ENCODE measurements at regions not wholly inside any gene's neighbourhood (a gene's known extent, or its start where the extent isn't known, plus 50 kb on each side); places are given as distances from the start of the nearest gene placed in this dataset.

- TF ChIP-seq CTCF (IDR thresholded peaks at IDR 0.05; ENCODE audit: extremely low read depth, missing control alignments): no peak
- no peak for DNase-seq (ENCODE audit: low spot score)
Observed at GRCh38 chr14:46788994-46789393, 137.4 kb upstream of the RPL10L start.

- no peak for DNase-seq (ENCODE audit: low spot score)
- no peak for TF ChIP-seq CTCF (IDR thresholded peaks at IDR 0.05; ENCODE audit: extremely low read depth, missing control alignments)
Observed at GRCh38 chr14:46782281-46782680, 130.7 kb upstream of the RPL10L start.

- TF ChIP-seq CTCF (IDR thresholded peaks at IDR 0.05; ENCODE audit: extremely low read depth, missing control alignments): no peak
- peak; percentile 23 for DNase-seq (ENCODE audit: low spot score)
Observed at GRCh38 chr14:46769292-46769691, 117.7 kb upstream of the RPL10L start.

- no peak for DNase-seq (ENCODE audit: low spot score)
- no peak for TF ChIP-seq CTCF (IDR thresholded peaks at IDR 0.05; ENCODE audit: extremely low read depth, missing control alignments)
Observed at GRCh38 chr14:46747001-46747652, 95.5 kb upstream of the RPL10L start.

GRCh38 chr14:46734286-46734685 lies 82.7 kb upstream of the RPL10L start:
- no peak for DNase-seq (ENCODE audit: low spot score)
- no peak for TF ChIP-seq CTCF (IDR thresholded peaks at IDR 0.05; ENCODE audit: extremely low read depth, missing control alignments)

- TF ChIP-seq CTCF (IDR thresholded peaks at IDR 0.05; ENCODE audit: extremely low read depth, missing control alignments): no peak
- DNase-seq (ENCODE audit: low spot score): no peak
Observed at GRCh38 chr14:46717211-46717610, 65.6 kb upstream of the RPL10L start.
